Calu3 (cell line): ENCODE measurements at regions not wholly inside any gene's neighbourhood (a gene's known extent, or its start where the extent isn't known, plus 50 kb on each side); places are given as distances from the start of the nearest gene placed in this dataset.

Experiments
- BruUV-seq: library from RNA; stranded (reverse); fragments of 400-500 nt; replicated peaks from 2 replicates; lab custom pipeline; 2021; lab: Mats Ljungman, UMichigan
- CTCF ChIA-PET: fragments of 300-600 bp; sonication (Branson Sonifier 250); formaldehyde crosslinking; loops from one replicate; lab custom pipeline; 2022; ENCODE audit warnings: antibody characterized with exemption; lab: Charles Lee
- DNase-seq: peaks from one replicate; pipeline ENCODE4 v3.0.0; 2022
- H3K27ac Mint-ChIP-seq: one replicate; pipeline ENCODE4 v1.8.0; 2022; ENCODE audit warnings: mixed read lengths; ENCODE audit not compliant: unreplicated experiment
- H3K27me3 Mint-ChIP-seq: one replicate; pipeline ENCODE4 v1.8.0; 2022; ENCODE audit warnings: mixed read lengths; ENCODE audit not compliant: unreplicated experiment
- H3K36me3 Mint-ChIP-seq: one replicate; pipeline ENCODE4 v1.8.0; 2022; ENCODE audit warnings: mild to moderate bottlenecking, moderate library complexity, mixed read lengths; ENCODE audit not compliant: insufficient read depth, unreplicated experiment
- H3K4me1 Mint-ChIP-seq: one replicate; pipeline ENCODE4 v1.8.0; 2022; ENCODE audit warnings: mild to moderate bottlenecking, low read depth, mixed read lengths; ENCODE audit not compliant: unreplicated experiment
- H3K4me3 Mint-ChIP-seq: one replicate; pipeline ENCODE4 v1.8.0; 2022; ENCODE audit warnings: mild to moderate bottlenecking, low read depth, moderate library complexity, mixed read lengths; ENCODE audit not compliant: unreplicated experiment
- H3K9me3 Mint-ChIP-seq: one replicate; pipeline ENCODE4 v1.8.0; 2022; ENCODE audit warnings: low read depth, mixed read lengths; ENCODE audit not compliant: unreplicated experiment
- CTCF ChIP-seq: fragments of 200-600 bp; IDR thresholded peaks from one replicate; pipeline ENCODE4 v1.8.0; 2022; ENCODE audit warnings: antibody characterized with exemption; ENCODE audit not compliant: unreplicated experiment
- intact Hi-C: fragments of 100-400 bp; cut with micrococcal nuclease; formaldehyde crosslinking; loops from one replicate; pipeline ENCODE4 v1.10.0; 2022; ENCODE audit not compliant: unreplicated experiment

- H3K27me3 Mint-ChIP-seq: no peaks in the 10 kb centered on the region
- DNase-seq: no peak
- TF ChIP-seq CTCF: no peak
- H3K4me1 Mint-ChIP-seq: peaks cover 46% of the 10 kb centered on the region
- H3K36me3 Mint-ChIP-seq: no peaks in the 10 kb centered on the region
- CTCF ChIA-PET: interaction anchor here (0.8 to 1.6 kb wide), 4 partner anchors 107 to 762 kb away, joined by 3 to 9 read pairs (median 4); no protein-coding TSS in a partner anchor
- H3K27ac Mint-ChIP-seq: peak overlapping the region; percentile 47
- intact Hi-C loops: loop anchor here (5.0 kb wide), 3 partner anchors 105 to 615 kb away; no protein-coding TSS in a partner anchor
- H3K9me3 Mint-ChIP-seq: no peaks in the 10 kb centered on the region
- H3K4me3 Mint-ChIP-seq: no peak overlapping the region
- no TSS peak for BruUV-seq
Measured at GRCh38 chr21:35507181-35507759, 458.2 kb upstream of the RUNX1 start.

GRCh38 chr21:35506771-35507170 is 457.7 kb upstream of the RUNX1 start:
- Mint-ChIP-seq H3K4me3 (no peak overlapping the region), H3K27ac (peak overlapping the region; percentile 47), H3K4me1 (peaks cover 41% of the 10 kb centered on the region), H3K27me3 (no peaks in the 10 kb centered on the region), H3K36me3 (no peaks in the 10 kb centered on the region), H3K9me3 (no peaks in the 10 kb centered on the region)
- intact Hi-C loops: loop anchor here (5.0 kb wide), 3 partner anchors 104 to 614 kb away; no protein-coding TSS in a partner anchor
- no peak for TF ChIP-seq CTCF
- CTCF ChIA-PET: interaction anchor here (0.8 to 1.6 kb wide), 3 partner anchors 106 to 761 kb away, joined by 4 to 9 read pairs (median 5); no protein-coding TSS in a partner anchor
- BruUV-seq: no TSS peak
- DNase-seq: no peak

- no peak overlapping the region for H3K27ac Mint-ChIP-seq
- H3K4me3 Mint-ChIP-seq: no peak overlapping the region
- DNase-seq: no peak
- TF ChIP-seq CTCF: no peak
- no peaks in the 10 kb centered on the region for H3K27me3 Mint-ChIP-seq
- CTCF ChIA-PET: no interaction called here
- intact Hi-C loops: loop anchor here (5.0 kb wide), 3 partner anchors 104 to 614 kb away; no protein-coding TSS in a partner anchor
- no peaks in the 10 kb centered on the region for H3K36me3 Mint-ChIP-seq
- H3K9me3 Mint-ChIP-seq: no peaks in the 10 kb centered on the region
- H3K4me1 Mint-ChIP-seq: peaks cover 37% of the 10 kb centered on the region
- BruUV-seq: no TSS peak
Measured at GRCh38 chr21:35506352-35506751, 457.2 kb upstream of the RUNX1 start.

- H3K36me3 Mint-ChIP-seq: no peaks in the 10 kb centered on the region
- no TSS peak for BruUV-seq
- DNase-seq: no peak
- intact Hi-C loops: loop anchor here (5.0 kb wide), 3 partner anchors 103 to 613 kb away; no protein-coding TSS in a partner anchor
- TF ChIP-seq CTCF: no peak
- H3K4me3 Mint-ChIP-seq: no peak overlapping the region
- H3K4me1 Mint-ChIP-seq: peaks cover 30% of the 10 kb centered on the region
- no peaks in the 10 kb centered on the region for H3K9me3 Mint-ChIP-seq
- no peak overlapping the region for H3K27ac Mint-ChIP-seq
- H3K27me3 Mint-ChIP-seq: no peaks in the 10 kb centered on the region
- CTCF ChIA-PET: no interaction called here
Measured at GRCh38 chr21:35504951-35505466, 455.9 kb upstream of the RUNX1 start.
